Superior temporal gyrus (tissue), 1 donor: ENCODE measurements at regions not wholly inside any gene's neighbourhood (a gene's known extent, or its start where the extent isn't known, plus 50 kb on each side); places are given as distances from the start of the nearest gene placed in this dataset.
"Not testable (repeated sequence)": the region's sequence is repeated elsewhere in the genome, so short reads cannot be mapped to it uniquely, and the experiment has no call there.

Experiments
- DNase-seq: peaks from one replicate; pipeline ENCODE4 v3.0.0-alpha.2; 2016; ENCODE audit errors: extremely low spot score

DNA sequence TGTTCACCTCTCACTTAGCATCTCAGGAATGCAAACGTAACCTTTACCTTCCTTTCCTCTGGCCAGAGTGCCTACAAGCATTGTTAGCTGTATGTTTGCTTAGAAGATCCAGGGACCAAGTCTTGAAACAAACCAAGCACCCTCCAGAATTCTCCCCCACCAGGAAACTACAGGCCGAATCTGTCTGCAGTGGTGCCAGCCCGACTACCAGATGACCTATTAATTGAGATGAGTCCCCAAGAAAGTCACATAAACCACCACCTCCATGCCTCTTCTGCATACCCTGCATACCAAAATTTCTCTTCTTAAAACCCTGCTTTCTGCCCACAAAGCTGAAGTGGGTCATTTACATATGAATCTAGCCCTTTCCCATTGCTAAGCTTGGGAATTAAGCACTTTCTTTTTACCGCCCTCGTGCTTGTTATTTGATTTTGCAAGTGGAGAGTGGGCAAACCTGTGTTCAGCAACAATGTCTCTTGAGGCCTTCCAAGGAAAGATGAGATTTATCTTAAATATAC is 1239.1 kb downstream of the CDH12 start:
- DNase-seq = no peak

DNA sequence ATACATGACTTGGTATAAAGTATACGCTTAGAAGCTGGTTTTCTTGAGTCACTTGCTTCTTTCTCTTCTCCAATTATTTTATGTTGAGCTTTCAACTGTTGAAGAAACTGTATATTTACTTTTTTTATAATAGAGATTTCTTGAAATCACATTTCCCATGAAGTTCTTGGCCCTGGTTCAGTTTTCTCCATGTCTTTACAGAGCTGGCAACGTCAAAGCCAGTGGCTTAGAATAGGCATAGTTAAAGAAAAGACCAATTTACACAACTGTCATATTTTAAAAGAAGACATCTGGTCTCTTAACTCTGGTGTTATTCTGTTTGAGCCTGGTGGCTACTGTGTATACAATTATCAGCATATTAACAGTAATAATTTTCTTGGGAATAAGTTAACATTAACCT is 1249.3 kb downstream of the CDH12 start:
- peak; percentile 24 for DNase-seq

DNA sequence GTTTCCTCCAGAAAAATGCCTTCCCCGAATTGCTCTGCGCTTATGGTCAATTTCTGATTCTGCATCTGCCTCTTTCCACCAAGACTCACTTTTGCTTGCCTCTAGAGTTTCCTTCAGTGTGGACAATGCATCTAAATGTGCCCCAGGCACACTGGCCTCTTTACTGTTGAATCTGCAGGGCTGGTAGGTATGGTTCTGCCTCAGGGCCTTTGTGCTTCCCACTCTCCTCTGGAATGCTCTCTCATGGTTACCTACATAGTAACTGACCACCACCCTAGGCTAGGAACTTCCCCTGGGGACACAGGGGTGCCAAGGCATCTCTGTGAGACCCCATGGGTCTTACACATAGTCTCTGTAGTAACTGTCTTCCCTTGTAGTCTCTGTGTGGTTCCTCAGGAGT is 1258.6 kb downstream of the CDH12 start:
- no peak for DNase-seq

DNA sequence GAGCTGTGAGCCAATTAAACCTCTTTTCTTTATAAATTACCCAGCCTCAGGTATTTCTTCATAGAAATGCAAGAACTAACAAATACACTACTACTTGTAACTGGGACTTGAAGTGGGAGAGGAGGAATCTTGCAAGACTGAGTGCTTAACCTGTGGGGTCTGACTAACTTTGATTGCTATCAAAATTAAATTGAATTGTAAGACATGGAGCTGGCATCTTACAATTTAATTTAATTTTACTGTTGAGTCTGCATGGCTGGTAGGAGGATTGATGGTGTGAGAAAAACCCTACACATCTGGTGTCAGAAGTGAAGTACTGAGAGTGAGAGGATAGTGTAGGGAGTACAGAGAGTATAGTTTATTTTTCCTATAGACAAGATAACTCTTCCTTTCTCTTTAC is 1259.9 kb downstream of the CDH12 start:
- no peak for DNase-seq

DNA sequence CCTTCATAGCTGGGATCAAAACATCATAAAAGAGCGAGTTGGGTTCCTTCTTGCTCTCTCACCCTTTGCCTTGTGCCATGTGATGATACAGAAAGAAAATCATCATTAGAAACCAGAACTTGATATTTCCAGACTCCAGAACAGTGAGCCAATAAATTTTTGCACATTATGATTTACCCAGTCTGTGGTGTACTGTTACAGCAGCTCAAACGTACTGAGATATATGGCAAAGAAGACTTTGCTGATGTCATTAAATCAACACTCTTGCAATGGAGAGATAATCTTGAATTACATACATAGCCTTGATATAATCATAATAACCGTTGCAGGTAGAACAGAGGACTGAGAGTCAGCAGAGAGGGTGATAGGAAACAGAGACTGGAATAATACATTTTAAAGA is 1271.6 kb downstream of the CDH12 start:
- no peak for DNase-seq

DNA sequence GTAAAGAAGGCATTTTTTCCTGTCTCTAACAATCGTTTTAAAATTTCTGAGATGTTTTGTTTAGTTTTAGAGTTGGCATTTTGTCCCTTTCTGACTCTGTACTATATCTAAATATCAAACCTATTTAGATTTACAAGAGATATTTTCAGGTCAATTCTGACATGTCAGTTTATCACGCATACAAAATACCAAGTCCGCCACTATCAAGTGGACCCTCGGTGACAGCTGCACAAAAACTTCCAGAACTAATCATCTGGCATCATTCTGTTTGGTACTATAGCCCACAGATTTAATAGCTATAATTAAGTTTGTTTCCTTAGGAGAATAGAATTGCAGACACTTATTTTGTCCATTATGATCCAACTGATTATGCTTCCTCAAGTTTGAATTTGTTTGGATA is 1278.2 kb downstream of the CDH12 start:
- DNase-seq = no peak

DNA sequence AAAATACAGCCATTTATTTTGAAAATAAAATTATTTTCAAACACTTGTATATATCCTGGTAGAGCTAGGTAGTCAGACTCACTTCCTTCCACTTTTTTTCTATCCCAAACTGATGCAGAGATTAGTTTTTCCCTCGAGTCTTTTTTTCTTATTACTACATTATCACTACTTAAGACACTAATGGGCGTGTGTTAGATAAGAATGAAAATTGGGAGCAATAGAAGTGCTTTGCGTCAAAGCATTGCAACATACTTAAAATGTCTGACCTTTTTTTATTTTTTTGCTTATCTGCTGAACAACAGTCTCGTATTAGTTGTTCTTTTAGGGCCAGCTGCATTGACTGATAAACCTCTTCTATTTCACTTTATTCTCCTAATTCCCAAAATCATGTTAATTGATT is 1278.7 kb downstream of the CDH12 start:
- DNase-seq = no peak

DNA sequence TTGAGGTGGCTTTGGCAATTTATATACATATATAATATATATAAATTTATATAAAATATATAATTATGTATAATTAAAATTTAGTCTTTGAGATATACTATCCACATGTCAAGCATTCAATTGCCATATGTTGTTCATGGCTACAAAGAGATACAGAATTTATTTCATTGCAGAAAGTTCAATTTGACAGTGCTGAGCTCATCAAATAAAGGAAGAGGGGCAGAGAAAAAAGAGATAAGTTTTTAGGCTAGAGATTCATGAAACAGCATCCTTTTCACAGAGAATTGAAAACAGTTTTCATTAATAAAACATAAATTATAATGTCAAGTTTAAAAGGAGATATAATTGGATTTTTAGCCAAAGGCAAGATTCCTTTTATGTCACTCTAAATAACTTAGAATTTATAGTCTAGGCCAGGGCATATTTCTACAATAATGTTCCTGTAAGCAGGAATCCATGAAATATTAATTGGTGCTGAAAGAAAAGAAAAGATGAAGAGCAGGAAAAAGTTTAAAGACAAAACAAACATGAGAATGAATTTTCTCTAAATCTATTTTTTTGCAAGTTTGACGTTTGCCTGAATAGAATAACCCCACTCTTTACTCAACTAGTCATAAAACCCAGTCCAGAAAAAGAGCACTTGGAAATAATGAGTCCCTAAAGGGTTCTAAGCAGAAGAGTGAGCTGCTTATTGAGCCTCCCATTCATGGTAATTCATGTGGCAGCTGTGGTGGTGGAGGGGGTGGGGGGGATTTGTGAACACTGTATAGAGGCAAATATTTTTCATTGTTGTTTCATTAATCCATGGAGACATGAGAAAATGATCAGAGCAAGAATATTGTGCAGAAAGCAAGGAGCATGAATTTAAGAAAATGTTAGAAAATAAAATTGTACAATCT is 1279.5 kb downstream of the CDH12 start:
- peak; percentile 10 for DNase-seq

DNA sequence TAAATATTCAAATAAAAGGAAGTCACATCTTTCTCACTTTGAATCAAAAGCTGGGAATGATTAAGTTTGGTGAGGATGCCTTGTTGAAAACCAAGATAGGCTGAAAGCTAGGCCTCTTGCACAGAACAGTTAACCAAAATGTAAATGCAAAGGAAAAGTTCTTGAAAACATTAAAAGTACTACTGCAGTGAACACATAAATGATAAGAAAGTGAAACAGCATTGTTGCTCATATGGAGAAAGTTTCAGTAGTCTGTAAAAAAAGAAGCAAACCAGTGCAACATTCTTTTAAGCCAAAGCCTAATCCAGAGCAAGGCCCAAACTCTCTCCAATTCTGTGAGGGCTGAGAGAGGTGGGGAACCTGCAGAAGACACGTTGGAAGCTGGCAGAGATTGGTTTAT is 1281.9 kb downstream of the CDH12 start:
- not testable (repeated sequence) for DNase-seq

DNA sequence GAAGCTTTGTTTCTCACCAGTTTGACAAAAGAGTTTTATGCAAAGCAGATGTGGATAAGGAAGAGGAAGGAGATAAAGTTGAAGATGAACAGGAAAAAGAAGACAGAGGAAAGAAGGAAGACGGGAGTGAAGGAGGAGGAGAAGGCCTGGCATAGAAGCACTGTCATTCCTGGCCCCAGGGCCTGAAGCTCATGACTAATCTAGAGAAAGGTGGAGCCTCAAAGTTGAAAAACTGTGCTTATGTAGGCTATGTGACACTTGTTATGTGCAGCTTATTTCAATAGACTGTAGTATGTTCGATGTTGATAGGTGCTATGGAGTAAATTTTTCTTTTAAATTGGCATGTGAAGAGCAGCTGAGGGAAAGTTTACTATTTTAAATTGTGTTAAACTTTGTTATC is 1294.0 kb downstream of the CDH12 start:
- not testable (repeated sequence) for DNase-seq

DNA sequence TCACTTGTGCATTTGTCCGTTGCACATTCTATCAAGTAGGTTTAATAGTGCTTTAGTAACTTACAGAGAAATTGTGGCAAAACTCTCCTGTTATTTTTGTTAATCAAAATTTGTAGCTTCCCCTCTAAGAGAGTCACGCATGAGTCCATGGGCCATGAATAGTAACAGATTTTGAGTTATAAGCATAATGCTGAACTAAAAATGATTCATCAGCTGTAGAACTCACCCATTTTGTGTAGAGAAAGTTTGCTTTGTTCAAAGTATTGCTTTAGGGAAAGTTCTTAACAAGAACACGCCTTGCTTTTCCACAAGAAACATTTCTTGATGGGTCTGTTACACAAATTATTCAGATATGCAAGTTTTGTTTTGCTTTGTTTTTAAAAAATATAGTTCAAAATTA is 1300.9 kb downstream of the CDH12 start:
- DNase-seq = not testable (repeated sequence)

DNA sequence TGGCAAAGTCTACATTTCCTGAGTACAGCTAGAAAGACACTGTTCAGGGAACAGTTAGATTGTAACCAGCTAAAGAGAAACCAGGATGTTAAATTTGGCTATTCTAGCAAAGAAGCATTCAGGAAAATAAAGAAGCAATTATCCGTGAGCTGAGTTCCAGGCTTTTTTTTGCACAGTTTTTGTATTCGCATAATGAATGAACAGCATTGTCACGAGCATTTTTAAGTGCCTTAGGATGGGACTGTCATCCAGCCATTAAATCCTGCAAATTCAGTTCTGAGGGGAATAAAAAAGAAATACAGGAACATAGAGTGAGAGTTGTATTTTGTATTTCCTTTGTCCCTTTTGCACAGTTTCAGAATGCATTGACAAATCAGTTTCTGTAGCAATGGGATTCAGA is 1302.2 kb downstream of the CDH12 start:
- DNase-seq = peak; percentile 77

DNA sequence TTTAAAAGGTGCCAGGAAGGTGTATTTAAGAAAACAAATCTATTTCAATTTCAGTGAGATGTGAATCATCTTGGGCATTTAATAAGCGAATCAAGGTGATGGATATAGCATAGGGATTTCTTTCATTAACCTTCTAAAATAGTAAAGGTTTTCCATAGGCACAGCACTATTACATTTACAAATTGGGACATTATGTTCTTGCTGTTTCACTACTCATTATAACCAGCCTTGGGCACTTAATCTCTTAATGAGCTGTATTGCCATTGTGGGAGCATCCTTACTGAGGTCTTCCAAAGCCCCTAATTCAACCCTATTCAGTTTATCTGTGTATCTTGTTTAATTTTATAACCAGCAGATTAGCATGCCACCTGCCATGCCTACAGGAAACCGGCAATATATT is 1305.5 kb downstream of the CDH12 start:
- not testable (repeated sequence) for DNase-seq

DNA sequence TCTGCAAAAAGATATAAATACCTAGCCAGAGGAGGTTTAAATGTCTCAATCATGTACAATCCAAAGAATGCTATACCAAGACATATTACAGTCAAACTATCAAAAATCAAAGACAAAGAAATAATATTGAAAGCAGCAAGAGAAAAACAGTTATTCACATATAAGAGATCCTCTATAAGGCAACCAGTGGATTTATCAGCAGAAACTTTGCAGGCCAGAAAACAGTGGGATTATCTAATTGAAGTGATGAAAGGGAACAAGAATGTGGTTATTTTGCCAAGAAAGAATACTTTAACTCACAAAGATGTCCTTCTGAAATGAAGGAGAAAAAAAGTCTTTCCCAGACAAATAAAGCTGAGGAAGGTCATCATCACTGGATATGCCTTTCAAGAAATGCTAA is 1318.0 kb downstream of the CDH12 start:
- not testable (repeated sequence) for DNase-seq

DNA sequence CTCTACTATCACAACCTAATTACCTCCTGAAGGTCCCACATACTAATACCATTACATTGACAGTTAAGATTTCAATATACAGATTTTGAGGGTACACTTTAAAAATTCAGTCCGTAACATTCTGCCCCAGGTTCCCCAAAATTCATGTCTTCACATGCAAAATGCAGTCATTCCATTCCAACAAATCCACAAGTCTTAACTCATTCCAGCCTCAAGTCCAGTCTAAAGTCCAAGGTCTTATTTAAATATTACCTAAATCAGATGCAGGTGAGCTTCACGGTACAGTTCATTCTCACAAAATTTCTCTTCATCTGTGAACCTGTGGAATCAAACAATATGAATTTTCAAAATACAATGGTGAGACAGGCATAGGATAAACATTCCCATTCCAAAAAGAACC is 1332.0 kb downstream of the CDH12 start:
- DNase-seq = not testable (repeated sequence)

DNA sequence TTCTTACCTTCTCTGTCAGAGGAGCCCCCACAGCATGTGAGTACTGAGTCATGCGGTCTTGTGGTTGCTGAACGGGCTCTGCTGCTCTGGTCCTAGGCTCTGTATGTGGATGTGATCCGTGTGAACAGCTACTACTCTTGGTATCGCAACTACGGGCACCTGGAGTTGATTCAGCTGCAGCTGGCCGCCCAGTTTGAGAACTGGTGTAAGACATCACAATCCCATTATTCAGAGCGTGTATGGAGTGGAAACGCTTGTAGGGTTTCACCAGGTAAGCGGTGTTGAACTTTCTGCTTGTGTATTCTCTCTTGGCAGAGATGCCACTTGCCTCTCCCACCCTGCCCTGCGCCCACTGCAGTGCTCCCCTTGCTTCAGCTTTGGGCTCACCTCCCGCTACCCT is 1356.2 kb downstream of the CDH12 start:
- DNase-seq = not testable (repeated sequence)

DNA sequence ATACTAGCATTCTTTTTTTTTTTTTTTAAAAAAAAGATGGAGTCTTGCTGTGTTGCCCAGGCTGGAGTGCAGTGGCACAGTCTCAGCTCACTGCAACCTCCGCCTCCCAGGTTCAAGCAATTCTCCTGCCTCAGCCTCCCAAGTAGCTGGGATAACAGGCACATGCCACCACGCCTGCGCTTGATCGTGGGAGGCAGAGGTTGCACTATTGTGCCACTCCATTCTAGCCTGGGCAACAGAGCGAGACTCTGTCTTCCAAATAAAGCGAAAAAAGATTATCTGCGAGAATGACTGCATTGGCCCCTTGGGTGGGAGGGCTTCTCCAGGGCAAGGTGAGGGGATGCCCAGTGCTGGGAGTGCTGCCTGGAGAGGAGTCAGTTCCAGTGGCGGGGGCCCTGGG is 1357.1 kb downstream of the CDH12 start:
- DNase-seq = not testable (repeated sequence)

DNA sequence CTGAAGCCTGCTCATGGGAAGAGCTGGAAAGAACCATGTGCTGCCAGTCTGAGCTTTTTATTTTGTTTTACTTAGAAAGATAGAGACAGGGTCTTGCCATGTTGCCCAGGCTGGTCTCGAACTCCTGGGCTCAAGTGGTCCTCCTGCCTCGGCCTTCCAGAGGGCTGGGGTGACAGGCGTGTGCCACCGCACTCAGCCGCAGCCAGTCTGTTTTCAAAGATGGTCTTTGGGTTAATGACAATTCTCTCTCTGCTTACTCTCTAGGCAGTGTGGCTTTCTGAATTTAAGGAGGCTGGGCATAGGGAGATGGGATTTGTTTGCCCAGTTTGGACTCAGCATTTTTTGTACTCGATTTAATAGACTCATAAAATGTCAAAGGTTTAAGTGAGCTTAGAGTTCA is 1357.9 kb downstream of the CDH12 start:
- DNase-seq = not testable (repeated sequence)

DNA sequence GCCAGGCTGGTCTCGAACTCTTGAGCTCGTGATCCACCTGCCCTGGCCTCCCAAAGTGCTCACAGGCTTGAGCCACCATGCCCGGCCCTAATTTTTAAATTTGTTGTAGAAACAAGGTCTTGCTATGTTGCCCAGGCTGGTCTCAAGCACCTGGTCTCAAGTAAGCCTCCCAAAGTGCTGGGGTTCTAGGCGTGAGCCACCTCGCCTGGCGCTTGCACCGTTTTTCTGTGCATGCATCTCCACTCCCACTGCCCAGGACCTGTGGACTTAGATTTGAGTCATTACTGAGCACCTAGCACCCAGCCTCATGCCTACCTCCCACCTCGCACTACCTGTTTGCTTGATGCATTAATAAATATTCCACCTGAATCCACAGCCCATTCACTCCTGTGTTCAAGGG is 1359.1 kb downstream of the CDH12 start:
- not testable (repeated sequence) for DNase-seq

DNA sequence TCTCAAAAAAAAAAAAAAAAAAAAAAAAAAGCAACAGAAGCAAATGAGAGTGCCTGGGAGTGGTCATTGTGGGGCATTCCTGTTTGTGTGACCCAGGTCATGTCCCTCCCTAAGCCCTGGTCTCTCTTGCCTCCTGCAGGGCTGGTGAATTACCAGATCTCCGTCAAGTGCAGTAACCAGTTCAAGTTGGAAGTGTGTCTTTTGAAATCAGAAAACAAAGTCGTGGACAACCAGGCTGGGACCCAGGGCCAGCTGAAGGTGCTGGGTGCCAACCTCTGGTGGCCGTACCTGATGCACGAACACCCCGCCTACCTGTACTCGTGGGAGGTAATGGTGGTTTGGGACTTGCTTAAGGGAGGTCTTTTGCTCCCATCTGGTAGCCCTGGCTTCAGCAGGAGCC is 1362.0 kb downstream of the CDH12 start:
- DNase-seq = not testable (repeated sequence)

DNA sequence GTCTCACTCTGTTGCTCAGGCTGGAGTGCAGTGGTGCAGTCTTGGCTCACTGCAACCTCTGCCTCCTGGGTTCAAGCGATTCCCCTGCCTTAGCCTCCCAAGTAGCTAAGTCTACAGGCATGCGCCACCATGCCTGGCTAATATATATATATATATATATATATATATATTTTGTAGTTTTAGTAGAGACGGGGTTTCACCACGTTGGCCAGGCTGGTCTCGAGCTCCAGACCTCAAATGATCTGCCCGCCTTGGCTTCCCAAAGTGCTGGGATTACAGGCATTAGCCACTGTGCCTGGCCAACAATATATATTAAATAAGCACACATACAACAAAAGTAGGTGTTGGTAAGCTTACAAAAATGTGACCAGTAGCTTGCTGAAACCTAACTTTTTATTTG is 1364.3 kb downstream of the CDH12 start:
- DNase-seq = not testable (repeated sequence)

DNA sequence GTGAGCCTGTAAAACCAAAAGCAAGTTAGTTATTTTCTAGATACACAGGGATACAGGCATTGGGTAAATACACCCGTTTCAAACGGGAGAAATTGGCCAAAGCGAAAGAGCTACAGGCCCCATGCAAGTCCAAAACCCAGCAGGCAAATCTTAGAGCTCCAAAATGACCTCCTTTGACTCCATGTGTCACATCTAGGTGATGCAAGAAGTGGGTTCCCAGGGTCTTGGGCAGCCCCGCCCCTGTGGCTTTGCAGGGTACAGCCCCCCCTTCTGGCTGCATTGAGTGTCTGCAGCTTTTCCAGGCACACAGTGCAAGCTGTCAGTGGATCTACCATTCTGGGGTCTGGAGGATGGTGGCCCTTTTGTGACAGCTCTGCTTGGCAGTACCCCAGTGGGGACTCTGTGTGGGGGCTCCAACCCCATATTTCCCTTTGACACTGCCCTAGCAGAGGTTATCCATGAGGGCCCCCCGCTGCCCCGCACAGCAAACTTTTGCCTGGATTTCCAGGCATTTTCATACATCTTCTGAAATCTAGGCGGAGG is 1367.6 kb downstream of the CDH12 start:
- not testable (repeated sequence) for DNase-seq

DNA sequence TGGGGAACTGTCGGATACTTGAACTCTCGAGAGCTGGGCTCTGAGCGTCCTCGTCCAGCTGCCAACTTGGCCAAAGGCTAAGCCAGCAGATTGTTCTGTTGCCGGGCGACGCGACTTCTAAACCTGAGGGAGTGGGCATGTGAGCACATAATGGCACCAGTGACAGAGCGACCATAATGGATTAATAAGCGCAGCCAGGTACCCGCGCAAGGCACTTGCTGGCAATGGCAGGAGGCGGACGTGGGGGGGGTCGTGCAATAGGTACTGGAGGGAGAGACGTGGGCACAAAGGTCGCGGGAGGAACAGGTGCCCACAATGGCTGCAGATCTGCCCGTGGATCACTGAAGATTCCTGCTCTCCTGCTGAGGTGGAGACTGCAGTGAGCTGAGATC is 1368.7 kb downstream of the CDH12 start:
- DNase-seq = not testable (repeated sequence)
